ENCODE measurements at regions not wholly inside any gene's neighbourhood (a gene's known extent, or its start where the extent isn't known, plus 50 kb on each side); places are given as distances from the start of the nearest gene placed in this dataset.

- no peak overlapping the region for H3K4me3 ChIP-seq
- H3K9me3 ChIP-seq = peaks cover 0 to 6% (median 0%) of the 10 kb centered on the region in 8 donors
- H3K4me1 ChIP-seq = no peaks in the 10 kb centered on the region
- no peaks in the 10 kb centered on the region for H3K27me3 ChIP-seq (replicated peaks in 1 of 7)
- no peaks in the 10 kb centered on the region for H3K36me3 ChIP-seq
- DNase-seq = no peak
- no peak overlapping the region for H3K27ac ChIP-seq
- no peak for TF ChIP-seq POLR2A (IDR thresholded peaks at IDR 0.05)
- no peak for TF ChIP-seq POLR2AphosphoS5 (IDR thresholded peaks at IDR 0.05)
- TF ChIP-seq, protein P1, sequence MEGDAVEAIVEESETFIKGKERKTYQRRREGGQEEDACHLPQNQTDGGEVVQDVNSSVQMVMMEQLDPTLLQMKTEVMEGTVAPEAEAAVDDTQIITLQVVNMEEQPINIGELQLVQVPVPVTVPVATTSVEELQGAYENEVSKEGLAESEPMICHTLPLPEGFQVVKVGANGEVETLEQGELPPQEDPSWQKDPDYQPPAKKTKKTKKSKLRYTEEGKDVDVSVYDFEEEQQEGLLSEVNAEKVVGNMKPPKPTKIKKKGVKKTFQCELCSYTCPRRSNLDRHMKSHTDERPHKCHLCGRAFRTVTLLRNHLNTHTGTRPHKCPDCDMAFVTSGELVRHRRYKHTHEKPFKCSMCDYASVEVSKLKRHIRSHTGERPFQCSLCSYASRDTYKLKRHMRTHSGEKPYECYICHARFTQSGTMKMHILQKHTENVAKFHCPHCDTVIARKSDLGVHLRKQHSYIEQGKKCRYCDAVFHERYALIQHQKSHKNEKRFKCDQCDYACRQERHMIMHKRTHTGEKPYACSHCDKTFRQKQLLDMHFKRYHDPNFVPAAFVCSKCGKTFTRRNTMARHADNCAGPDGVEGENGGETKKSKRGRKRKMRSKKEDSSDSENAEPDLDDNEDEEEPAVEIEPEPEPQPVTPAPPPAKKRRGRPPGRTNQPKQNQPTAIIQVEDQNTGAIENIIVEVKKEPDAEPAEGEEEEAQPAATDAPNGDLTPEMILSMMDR (IDR thresholded peaks at IDR 0.05 in 8 of 11, conservative IDR thresholded peaks at IDR 0.05 in 3 of 11) = no peak
- intact Hi-C loops (cut with DNase I; ENCODE audit: low total_unique reads) = no loop called here
- 64 to 76% (median 72%) methylated on average over 5 of the region's 5 CpGs for WGBS, 5 donors
Measured at GRCh38 chr9:86535406-86535915, 181.3 kb upstream of the TUT7 start.

DNA sequence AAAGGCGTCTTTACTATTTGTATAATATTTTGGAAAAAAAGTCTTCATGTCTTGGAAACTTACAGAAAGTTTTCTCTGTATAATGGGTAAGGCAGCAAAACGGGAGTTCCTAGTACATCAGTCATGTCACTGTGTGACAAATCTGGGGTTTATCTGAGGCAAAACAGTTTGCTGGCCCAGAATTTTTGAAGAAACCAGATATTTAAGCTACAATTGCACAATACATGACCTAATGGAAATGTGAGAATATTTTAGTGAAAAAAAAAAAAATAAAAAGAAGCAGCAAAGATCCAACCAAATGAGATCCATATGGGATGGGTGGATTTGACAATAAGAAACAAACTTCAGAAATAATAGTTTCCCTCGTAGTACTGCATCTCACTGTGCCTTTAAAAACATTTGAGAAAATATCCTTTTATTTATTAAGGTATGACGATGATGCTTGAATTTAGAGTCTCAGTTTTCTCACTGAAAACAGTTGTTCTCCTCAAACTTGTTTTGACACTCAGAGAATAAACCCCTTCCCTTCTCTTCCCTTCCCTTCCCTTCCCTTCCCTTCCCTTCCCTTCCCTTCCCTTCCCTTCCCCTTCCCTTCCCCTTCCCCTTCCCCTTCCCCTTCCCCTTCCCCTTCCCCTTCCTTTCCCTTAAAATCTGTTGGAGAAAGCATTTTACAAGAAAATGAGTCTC lies 180.5 kb upstream of the TUT7 start:
- no peaks in the 10 kb centered on the region for H3K4me1 ChIP-seq
- no peaks in the 10 kb centered on the region for H3K36me3 ChIP-seq
- DNase-seq = no peak
- peaks cover 0 to 6% (median 0%) of the 10 kb centered on the region in 8 donors for H3K9me3 ChIP-seq
- TF ChIP-seq POLR2A (IDR thresholded peaks at IDR 0.05) = no peak
- TF ChIP-seq POLR2AphosphoS5 (IDR thresholded peaks at IDR 0.05) = no peak
- TF ChIP-seq, protein P1 (IDR thresholded peaks at IDR 0.05 in 8 of 11, conservative IDR thresholded peaks at IDR 0.05 in 3 of 11) = no peak
- 78 to 88% (median 81%) methylated on average over 4 of the region's 4 CpGs for WGBS, 5 donors
- H3K27me3 ChIP-seq (replicated peaks in 1 of 7) = no peaks in the 10 kb centered on the region
- no peak overlapping the region for H3K4me3 ChIP-seq
- H3K27ac ChIP-seq = no peak overlapping the region
- intact Hi-C loops (cut with DNase I; ENCODE audit: low total_unique reads) = no loop called here

DNA sequence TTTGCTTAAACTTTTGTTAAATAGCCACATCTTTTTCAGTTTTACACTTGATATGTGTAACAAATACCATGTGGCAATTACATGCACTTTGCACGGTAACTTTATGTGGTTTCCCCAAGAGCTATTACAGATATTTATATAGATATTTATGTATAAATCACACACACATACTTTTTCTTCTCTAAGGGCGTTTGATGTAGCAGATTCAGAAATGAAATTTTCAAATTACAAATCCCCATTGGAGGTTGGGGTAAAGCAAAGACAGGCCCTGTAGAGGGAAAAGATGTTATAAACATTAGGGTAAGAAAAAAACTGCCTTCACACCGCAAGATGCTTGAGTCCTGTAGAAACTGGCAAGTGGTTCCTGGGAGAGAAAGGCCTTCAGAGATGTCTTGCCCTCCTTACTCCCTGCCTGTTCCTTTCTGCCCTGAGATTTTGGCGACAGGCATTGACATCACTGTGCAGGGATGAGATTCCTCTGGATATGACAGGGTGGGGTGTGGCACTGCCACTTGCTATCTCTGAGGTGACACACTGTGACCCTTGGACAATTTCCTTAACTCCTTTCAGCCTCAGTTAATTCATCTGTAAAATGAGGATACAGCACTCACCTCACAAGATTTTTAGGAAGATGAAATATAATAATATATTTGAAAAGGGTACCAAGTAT lies 177.9 kb upstream of the TUT7 start:
- 76 to 95% (median 86%) methylated on average over 4 of the region's 4 CpGs for WGBS, 5 donors
- Histone ChIP-seq H3K4me3 (no peak overlapping the region), H3K4me1 (no peaks in the 10 kb centered on the region), H3K9me3 (peaks cover 0 to 6% (median 0%) of the 10 kb centered on the region in 8 donors), H3K27ac (no peak overlapping the region), H3K27me3 (replicated peaks in 1 of 7) (peaks cover 0 to 15% (median 0%) of the 10 kb centered on the region in 7 donors), H3K36me3 (no peaks in the 10 kb centered on the region)
- DNase-seq = no peak
- intact Hi-C loops (cut with DNase I; ENCODE audit: low total_unique reads) = no loop called here
- TF ChIP-seq POLR2A (IDR thresholded peaks at IDR 0.05) (no peak), POLR2AphosphoS5 (IDR thresholded peaks at IDR 0.05) (no peak)
- TF ChIP-seq, protein P1 (IDR thresholded peaks at IDR 0.05 in 8 of 11, conservative IDR thresholded peaks at IDR 0.05 in 3 of 11) = no peak

Measured in spleen (tissue), 11 donors.